Left hindlimb (tissue), 1 donor: ENCODE measurements at regions not wholly inside any gene's neighbourhood (a gene's known extent, or its start where the extent isn't known, plus 50 kb on each side); places are given as distances from the start of the nearest gene placed in this dataset.

Source experiments
- DNase-seq: peaks from one replicate; pipeline ENCODE4 v3.0.0-alpha.2; 2018

DNA sequence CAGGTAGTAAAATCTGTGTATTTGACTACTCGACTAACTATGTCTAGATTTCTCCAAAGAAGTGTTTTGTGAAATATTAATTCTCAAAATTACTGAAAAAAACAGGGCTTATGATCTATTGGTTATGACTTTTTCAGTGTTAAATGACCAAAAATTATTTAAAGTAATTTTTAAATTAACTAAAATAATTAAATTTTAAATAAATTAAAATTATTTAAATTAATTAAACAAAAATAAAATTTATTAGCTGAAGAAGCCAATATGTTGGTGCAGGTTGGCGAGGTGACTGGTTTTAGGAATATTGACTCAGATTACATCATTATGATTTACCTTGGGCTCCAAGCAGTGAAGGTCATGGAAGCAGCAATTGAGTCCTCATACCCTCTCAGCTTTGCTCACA is 483.2 kb downstream of the PTPRC start:
- no peak for DNase-seq

DNA sequence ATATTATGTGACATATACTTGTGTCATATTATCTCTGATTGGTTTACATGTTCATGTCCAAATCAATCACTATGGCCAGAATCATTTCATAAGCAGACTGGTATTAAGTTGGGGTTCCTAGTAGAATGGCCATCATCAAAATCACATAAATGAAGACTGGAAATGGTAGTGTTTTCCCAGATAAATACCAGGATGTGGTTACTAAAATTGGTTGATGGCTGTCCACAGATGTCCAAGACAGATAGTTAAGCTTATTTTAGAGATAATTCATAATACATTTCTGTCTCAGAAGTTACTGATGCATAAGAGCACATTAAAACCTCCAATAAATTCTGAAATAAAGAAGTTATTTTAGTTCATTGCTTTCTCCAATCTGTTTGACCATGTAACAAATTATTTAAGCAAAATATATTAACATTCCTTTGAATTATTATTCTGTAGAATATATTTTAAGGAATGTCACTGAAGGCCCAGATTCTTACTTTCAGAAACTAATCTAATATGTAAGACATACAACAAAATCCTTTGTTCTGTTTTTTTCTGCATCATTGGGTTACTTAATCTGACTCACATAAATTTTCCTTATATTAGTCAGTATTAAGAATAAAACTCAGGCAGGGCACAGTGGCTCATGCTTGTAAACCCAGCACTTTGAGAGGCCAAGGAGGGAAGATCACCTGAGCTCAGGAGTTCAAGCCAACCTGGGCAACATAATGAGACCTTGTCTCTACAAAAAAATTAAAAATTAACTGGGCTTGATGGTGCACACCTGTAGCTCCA is 483.9 kb downstream of the PTPRC start:
- no peak for DNase-seq

- no peak for DNase-seq
Observed at GRCh38 chr1:199123615-199124014, 484.8 kb downstream of the PTPRC start.

- no peak for DNase-seq
Observed at GRCh38 chr1:199124351-199124750, 485.5 kb downstream of the PTPRC start.

- DNase-seq = no peak
Observed at GRCh38 chr1:199129247-199129646, 490.4 kb downstream of the PTPRC start.

- DNase-seq = no peak
Observed at GRCh38 chr1:199132006-199132405, 493.2 kb downstream of the PTPRC start.

DNA sequence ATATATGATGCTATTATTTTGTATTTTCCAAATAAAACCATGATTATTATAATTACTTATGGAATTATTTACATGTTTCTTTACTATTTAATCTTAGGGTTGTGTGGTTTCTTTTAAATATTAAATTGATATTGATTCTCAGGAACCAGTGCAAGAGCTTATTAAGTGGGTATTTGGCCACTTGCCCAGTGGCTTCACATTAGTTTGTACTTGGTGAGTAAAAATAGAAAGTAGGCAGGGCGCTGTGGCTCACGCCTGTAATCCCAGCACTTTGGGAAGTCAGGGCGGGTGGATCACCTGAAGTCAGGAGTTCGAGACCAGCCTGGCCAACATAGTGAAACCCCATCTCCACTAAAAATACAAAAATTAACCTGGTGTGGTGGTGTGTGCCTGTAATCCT is 497.1 kb downstream of the PTPRC start:
- no peak for DNase-seq

DNA sequence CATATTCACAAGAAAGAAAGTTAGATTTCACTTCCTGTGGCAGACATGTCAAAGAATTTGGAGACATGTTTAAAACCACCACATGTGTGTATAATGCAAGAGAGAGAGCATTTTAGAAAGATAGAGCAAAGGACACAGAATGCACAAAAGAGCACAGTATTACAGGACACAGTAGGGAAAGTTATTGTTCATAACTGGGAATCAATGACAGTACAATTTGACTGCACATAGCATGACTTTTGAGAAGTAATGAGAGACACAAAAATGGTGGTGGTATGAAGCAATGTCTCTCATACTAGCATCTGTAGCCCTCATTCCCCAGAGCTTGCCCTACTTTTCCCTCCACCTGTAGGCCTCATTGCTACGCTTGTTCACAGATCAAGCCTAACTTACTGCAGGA is 499.2 kb downstream of the PTPRC start:
- DNase-seq = no peak

DNA sequence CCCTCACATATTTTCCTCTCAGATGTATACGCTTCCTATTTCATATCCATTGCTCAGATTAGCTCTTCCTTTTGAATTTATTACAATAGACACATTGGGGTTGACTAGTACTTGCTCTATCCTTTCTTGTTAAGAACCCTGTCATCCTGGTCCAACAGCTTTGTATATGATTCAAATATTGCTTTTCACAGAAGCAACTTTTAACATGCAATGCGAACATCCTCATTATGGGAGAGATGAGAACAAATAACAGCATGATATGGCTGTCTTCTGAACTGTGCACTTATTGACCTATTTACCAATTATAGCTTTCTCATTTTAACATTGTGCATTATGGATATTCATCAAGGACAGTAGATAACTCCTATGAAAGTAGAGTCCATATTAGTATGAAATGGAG is 510.8 kb downstream of the PTPRC start:
- no peak for DNase-seq

DNA sequence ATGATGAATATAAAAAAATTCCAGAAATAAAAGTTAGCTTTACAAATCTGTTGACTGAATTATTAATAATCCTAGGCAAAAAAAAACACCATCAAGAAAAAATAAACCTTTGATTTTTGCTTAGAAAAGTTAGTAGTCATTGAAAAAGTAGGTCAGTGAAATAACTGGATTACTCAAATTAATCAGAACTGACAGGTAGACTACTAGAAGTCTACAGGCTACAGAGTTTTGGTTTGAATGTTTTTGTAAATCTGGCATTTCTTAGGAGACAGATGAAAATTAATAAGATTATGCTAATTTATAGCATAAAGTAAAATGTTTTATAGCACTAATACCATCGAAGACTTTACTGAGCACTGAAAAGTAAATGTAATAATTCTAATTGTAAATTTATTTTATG is 511.9 kb downstream of the PTPRC start:
- no peak for DNase-seq

- DNase-seq = no peak
Observed at GRCh38 chr1:199151634-199152425, 513.0 kb downstream of the PTPRC start.

DNA sequence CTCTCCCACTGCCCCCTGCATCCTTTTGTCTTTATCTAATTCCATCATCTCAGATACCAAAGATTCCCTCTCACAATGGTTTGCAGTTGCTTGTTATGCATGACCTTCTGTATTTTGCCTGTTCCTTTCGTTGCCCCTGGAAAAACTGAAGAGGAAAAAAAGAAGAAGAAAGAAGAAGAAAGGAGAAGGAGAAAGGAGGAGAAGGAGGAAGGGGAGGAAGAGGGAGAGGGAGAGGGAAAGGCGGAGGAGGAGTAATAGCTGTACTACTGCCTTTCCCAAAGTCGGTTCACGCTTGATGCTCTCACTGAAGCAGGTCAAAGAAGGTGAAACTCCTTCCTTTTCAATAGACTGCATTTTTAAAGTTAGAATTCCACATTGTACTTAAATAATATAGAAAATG is 513.8 kb downstream of the PTPRC start:
- DNase-seq = no peak

GRCh38 chr1:199155166-199156019 is 516.6 kb downstream of the PTPRC start:
- no peak for DNase-seq

- no peak for DNase-seq
Observed at GRCh38 chr1:199157494-199157893, 518.7 kb downstream of the PTPRC start.

GRCh38 chr1:199160521-199161318 is 521.9 kb downstream of the PTPRC start:
- DNase-seq = no peak

GRCh38 chr1:199161319-199161680 is 522.5 kb downstream of the PTPRC start:
- no peak for DNase-seq

- no peak for DNase-seq
Observed at GRCh38 chr1:199161766-199162303, 523.0 kb downstream of the PTPRC start.

- no peak for DNase-seq
Observed at GRCh38 chr1:199163267-199163666, 524.4 kb downstream of the PTPRC start.

GRCh38 chr1:199163670-199164069 is 524.8 kb downstream of the PTPRC start:
- DNase-seq = no peak

GRCh38 chr1:199167460-199167859 is 528.6 kb downstream of the PTPRC start:
- no peak for DNase-seq

DNA sequence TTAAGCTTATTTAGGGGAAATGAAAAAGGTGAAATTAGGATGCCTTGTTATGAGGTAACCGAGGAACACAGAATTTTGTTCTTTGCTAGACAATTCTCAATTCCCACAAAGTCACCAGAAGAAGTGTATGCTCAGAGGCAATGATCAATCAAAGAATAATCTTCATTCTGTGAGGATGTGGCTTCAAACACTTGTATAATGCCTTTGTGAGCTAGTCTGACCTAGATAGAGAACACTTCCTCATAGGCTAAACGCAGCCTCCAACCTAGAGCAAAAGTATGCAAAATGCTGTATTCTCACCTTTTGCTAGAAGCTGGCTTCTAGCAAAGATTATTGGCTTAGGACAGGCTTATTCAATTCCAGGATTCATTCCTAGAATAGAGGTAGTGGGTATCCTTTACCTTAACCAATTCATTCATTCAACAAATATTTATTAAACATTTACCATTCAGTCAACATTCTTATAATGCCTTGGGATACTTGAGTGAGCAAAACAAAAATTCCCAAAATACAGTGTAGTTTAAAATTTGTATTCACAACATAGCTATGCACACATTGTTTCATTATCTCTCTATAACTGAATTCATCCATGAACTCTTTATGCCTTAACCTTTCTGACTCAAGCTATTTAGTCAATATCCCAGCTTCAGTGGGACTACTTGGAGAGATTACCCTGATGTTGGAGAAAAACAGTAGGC is 530.2 kb downstream of the PTPRC start:
- no peak for DNase-seq

DNA sequence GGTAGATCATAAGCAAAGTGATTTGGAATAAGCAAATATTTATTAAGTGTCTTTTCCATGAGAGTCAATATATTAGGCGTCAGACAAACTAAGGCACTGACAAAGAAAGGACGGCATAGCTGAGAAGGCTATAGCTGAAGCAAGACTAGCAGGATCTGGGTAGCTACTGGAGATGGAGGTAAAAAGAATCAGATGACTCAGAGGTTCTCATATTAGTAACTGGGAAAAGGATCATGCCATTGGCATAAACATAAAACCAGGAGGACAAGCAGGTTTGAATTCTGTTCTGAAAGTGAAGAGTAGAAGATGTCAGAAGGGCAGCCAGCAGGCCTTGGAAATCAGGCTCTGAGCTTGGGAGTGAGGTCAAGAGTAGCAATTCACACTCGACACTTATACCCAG is 531.9 kb downstream of the PTPRC start:
- DNase-seq = no peak
